Endothelial cell of umbilical vein (primary cell): ENCODE measurements at regions not wholly inside any gene's neighbourhood (a gene's known extent, or its start where the extent isn't known, plus 50 kb on each side); places are given as distances from the start of the nearest gene placed in this dataset.

Source experiments
- BruUV-seq: library from RNA; stranded (reverse); fragments of 400-500 nt; replicated peaks from 2 replicates; lab custom pipeline; 2021; lab: Mats Ljungman, UMichigan
- CTCF ChIA-PET: fragments of 300-600, 350-600 bp; sonication (Branson Sonifier 250); formaldehyde crosslinking; loops from one replicate; lab custom pipeline; 2021; ENCODE audit warnings: antibody characterized with exemption, inconsistent platforms; lab: Charles Lee
- POLR2A ChIA-PET: fragments of 300-600, 350-600 bp; sonication (Branson Sonifier 250); formaldehyde crosslinking; loops from one replicate; lab custom pipeline; 2021; ENCODE audit warnings: antibody characterized with exemption, inconsistent platforms; lab: Charles Lee
- DNase-seq: peaks from one replicate; pipeline ENCODE4 v3.0.0-alpha.2; 2011; ENCODE audit warnings: low read depth, low spot score
- FAIRE-seq: peaks from 2 replicates; lab custom pipeline; 2011; peaks lifted over from hg19 to GRCh38; lab: Jason Lieb, UNC
- H2AFZ ChIP-seq: 2 replicates; pipeline ENCODE4 v1.6.0; 2012; ENCODE audit warnings: low read depth, low read length, control low read depth, inconsistent platforms
- H3K27ac ChIP-seq: 2 replicates; pipeline ENCODE4 v1.5.1; 2011; ENCODE audit warnings: low read depth, mild to moderate bottlenecking, control low read depth, low read length, moderate library complexity; ENCODE audit not compliant: insufficient read depth
- H3K27me3 ChIP-seq, 2 experiments: 2 replicates each; pipeline versions ENCODE4 v1.6.0 to v1.6.1; 2011; ENCODE audit warnings: low read length in 2 of 2, mixed read lengths in 1 of 2; ENCODE audit not compliant: control insufficient read depth in 2 of 2, insufficient read depth in 2 of 2
- H3K36me3 ChIP-seq, 2 experiments: 2 replicates in 1 of 2; 3 replicates in 1 of 2; pipeline ENCODE4 v1.5.1; 2011; ENCODE audit warnings: low read length in 2 of 2, mild to moderate bottlenecking in 1 of 2, moderate library complexity in 1 of 2; ENCODE audit not compliant: control insufficient read depth in 2 of 2, insufficient read depth in 2 of 2; ENCODE audit errors: extremely low read depth in 1 of 2
- H3K4me1 ChIP-seq: 3 replicates; pipeline ENCODE4 v1.5.1; 2011; ENCODE audit warnings: mild to moderate bottlenecking, low read length; ENCODE audit not compliant: control insufficient read depth, insufficient read depth; ENCODE audit errors: extremely low read depth
- H3K4me2 ChIP-seq: 2 replicates; pipeline ENCODE4 v1.6.1; 2011; ENCODE audit warnings: low read length, control low read depth, mixed read lengths; ENCODE audit not compliant: insufficient read depth
- H3K4me3 ChIP-seq, 3 experiments: fragments of 200-600 bp in 1 of 3; sonication (generic), shearing (Covaris generic) in 1 of 3; replicated peaks in 1 of 3; 2 replicates each; pipeline ENCODE4 v1.5.1; 2011 to 2016; ENCODE audit warnings: control low read depth in 3 of 3, low read length in 3 of 3, mild to moderate bottlenecking in 2 of 3, inconsistent platforms in 1 of 3, low read depth in 1 of 3, moderate library complexity in 1 of 3; ENCODE audit not compliant: insufficient read depth in 1 of 3
- H3K79me2 ChIP-seq: 2 replicates; pipeline ENCODE4 v1.6.0; 2012; ENCODE audit warnings: low read length, inconsistent platforms; ENCODE audit not compliant: control insufficient read depth, insufficient read depth
- H3K9ac ChIP-seq: replicated peaks from 2 replicates; pipeline ENCODE3; 2011; ENCODE audit warnings: low read length, control low read depth; ENCODE audit not compliant: insufficient read depth; ENCODE audit errors: extremely low read depth
- H3K9me1 ChIP-seq: replicated peaks from 3 replicates; pipeline ENCODE4 v1.6.0; 2011; ENCODE audit warnings: mild to moderate bottlenecking, low read length; ENCODE audit not compliant: control insufficient read depth, insufficient read depth; ENCODE audit errors: extremely low read depth
- H3K9me3 ChIP-seq: replicated peaks from 2 replicates; pipeline ENCODE4 v1.5.1; 2012; ENCODE audit warnings: low read length, inconsistent platforms; ENCODE audit not compliant: control insufficient read depth, insufficient read depth
- H4K20me1 ChIP-seq: replicated peaks from 2 replicates; pipeline ENCODE3; 2011; ENCODE audit warnings: mild to moderate bottlenecking, low read length; ENCODE audit not compliant: control insufficient read depth, insufficient read depth; ENCODE audit errors: extremely low read depth
- EZH2 ChIP-seq: IDR thresholded peaks from 2 replicates; pipeline ENCODE4 v1.6.1; 2012; ENCODE audit warnings: borderline replicate concordance, low read depth, mild to moderate bottlenecking, moderate library complexity, low read length, inconsistent platforms; ENCODE audit not compliant: severe bottlenecking
- FOS ChIP-seq: IDR thresholded peaks from 2 replicates; pipeline ENCODE4 v1.6.1; 2011; ENCODE audit warnings: mild to moderate bottlenecking, low read length, moderate library complexity, borderline replicate concordance; ENCODE audit not compliant: insufficient read depth
- GATA2 ChIP-seq: IDR thresholded peaks from 2 replicates; pipeline ENCODE4 v1.7.0; 2011; ENCODE audit warnings: low read depth, mild to moderate bottlenecking, moderate library complexity, mixed read lengths, low read length; ENCODE audit not compliant: insufficient read length, insufficient read depth
- JUN ChIP-seq: IDR thresholded peaks from 2 replicates; pipeline ENCODE4 v1.6.1; 2011; ENCODE audit warnings: borderline replicate concordance, low read depth; ENCODE audit not compliant: insufficient read length, insufficient read depth
- MYC ChIP-seq: IDR thresholded peaks from one replicate; pipeline ENCODE4 v1.6.1; 2011; ENCODE audit warnings: mild to moderate bottlenecking, low read depth, low read length
- POLR2A ChIP-seq: IDR thresholded peaks from 2 replicates; pipeline ENCODE4 v1.6.1; 2012; ENCODE audit warnings: low read depth, mild to moderate bottlenecking, control low read depth, low read length
- POLR2AphosphoS5 ChIP-seq: IDR thresholded peaks from 2 replicates; pipeline ENCODE4 v1.6.1; 2012; ENCODE audit warnings: low read depth, mild to moderate bottlenecking, control low read depth, low read length, moderate library complexity; ENCODE audit not compliant: insufficient read depth
- dilution Hi-C: fragments of 300-500 bp; cut with MboI; formaldehyde crosslinking; loops from one replicate; pipeline ENCODE4 v1.15.0; 2019; ENCODE audit warnings: low sequenced_read_pairs; ENCODE audit not compliant: extremely low pct_ligation_motif_present
- intact Hi-C: fragments of 100-400 bp; cut with micrococcal nuclease; formaldehyde crosslinking; loops from one replicate; pipeline ENCODE4 v1.10.0; 2022
- TF ChIP-seq, protein P1 (sequence below): IDR thresholded peaks from 2 replicates; pipeline ENCODE4 v1.6.1; 2011; ENCODE audit not compliant: insufficient read depth, insufficient read length
- TF ChIP-seq, protein P2 (sequence below), 2 donors: IDR thresholded peaks; 1 replicate in 1 of 2; 2 replicates in 1 of 2; pipeline ENCODE4 v1.5.1; 2011; ENCODE audit warnings: low read length in 2 of 2, mild to moderate bottlenecking in 2 of 2, moderate library complexity in 2 of 2, control low read depth in 1 of 2, inconsistent platforms in 1 of 2, low read depth in 1 of 2; ENCODE audit not compliant: insufficient read depth in 1 of 2; ENCODE audit errors: extremely low read depth in 1 of 2

DNA sequence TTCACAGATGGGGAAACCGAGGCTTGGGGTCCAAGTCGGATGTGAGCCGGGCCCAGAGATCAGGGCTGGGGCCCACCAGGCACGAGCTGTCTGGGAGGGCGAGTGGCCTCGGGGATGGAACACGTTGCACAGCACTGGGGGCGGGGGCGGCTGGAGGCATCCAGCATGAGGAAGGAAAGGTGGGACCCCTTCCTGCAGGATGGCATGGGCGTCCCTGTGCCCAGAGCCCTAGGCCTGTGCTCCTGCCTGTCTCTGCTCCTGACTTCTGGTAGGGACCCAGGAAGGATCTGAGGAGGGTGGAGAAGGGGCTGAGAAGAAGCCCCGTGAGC is 183.4 kb downstream of the KIF26A start:
- no peak overlapping the region for H3K4me3 ChIP-seq
- H3K4me2 ChIP-seq: no peak overlapping the region
- FAIRE-seq: no peak
- no peaks in the 10 kb centered on the region for H3K9me1 ChIP-seq
- H3K9me3 ChIP-seq: no peaks in the 10 kb centered on the region
- H3K79me2 ChIP-seq: no peaks in the 10 kb centered on the region
- H3K27me3 ChIP-seq: no peaks in the 10 kb centered on the region
- dilution Hi-C loops: no loop called here
- H4K20me1 ChIP-seq: no peaks in the 10 kb centered on the region
- no peak overlapping the region for H3K27ac ChIP-seq
- ChIA-PET POLR2A (no interaction called here), CTCF (no interaction called here)
- no peak overlapping the region for H3K9ac ChIP-seq
- TF ChIP-seq, protein P1, sequence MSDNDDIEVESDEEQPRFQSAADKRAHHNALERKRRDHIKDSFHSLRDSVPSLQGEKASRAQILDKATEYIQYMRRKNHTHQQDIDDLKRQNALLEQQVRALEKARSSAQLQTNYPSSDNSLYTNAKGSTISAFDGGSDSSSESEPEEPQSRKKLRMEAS: no peak
- TF ChIP-seq GATA2 (no peak), POLR2AphosphoS5 (no peak), POLR2A (no peak), JUN (no peak), FOS (no peak), MYC (no peak), EZH2 (no peak)
- TF ChIP-seq, protein P2, sequence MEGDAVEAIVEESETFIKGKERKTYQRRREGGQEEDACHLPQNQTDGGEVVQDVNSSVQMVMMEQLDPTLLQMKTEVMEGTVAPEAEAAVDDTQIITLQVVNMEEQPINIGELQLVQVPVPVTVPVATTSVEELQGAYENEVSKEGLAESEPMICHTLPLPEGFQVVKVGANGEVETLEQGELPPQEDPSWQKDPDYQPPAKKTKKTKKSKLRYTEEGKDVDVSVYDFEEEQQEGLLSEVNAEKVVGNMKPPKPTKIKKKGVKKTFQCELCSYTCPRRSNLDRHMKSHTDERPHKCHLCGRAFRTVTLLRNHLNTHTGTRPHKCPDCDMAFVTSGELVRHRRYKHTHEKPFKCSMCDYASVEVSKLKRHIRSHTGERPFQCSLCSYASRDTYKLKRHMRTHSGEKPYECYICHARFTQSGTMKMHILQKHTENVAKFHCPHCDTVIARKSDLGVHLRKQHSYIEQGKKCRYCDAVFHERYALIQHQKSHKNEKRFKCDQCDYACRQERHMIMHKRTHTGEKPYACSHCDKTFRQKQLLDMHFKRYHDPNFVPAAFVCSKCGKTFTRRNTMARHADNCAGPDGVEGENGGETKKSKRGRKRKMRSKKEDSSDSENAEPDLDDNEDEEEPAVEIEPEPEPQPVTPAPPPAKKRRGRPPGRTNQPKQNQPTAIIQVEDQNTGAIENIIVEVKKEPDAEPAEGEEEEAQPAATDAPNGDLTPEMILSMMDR (IDR thresholded peaks at IDR 0.05; ENCODE audit: extremely low read depth in 1 of 2, insufficient read depth in 1 of 2, low read depth in 1 of 2, low read length in 2 of 2): no peak
- no peak overlapping the region for H2AFZ ChIP-seq
- H3K36me3 ChIP-seq: no peaks in the 10 kb centered on the region
- DNase-seq: no peak
- H3K4me1 ChIP-seq: no peaks in the 10 kb centered on the region
- BruUV-seq: no TSS peak
- intact Hi-C loops: no loop called here
